GM12875 (cell line): ENCODE measurements at regions not wholly inside any gene's neighbourhood (a gene's known extent, or its start where the extent isn't known, plus 50 kb on each side); places are given as distances from the start of the nearest gene placed in this dataset.

Experiments
- H3K4me3 ChIP-seq: one replicate; pipeline ENCODE4 v1.5.1; 2011; ENCODE audit warnings: low read depth, low read length, control low read depth
- CTCF ChIP-seq: IDR thresholded peaks from 2 replicates; pipeline ENCODE4 v1.5.1; 2011; ENCODE audit warnings: low read depth, mild to moderate bottlenecking, control low read depth, inconsistent platforms, low read length, moderate library complexity, borderline replicate concordance; ENCODE audit not compliant: insufficient read depth

- TF ChIP-seq CTCF, result no peak
- no peak overlapping the region for H3K4me3 ChIP-seq
Measured at GRCh38 chr11:79514290-79514689, 73.5 kb upstream of the TENM4 start.

- H3K4me3 ChIP-seq, result no peak overlapping the region
- no peak for TF ChIP-seq CTCF
Measured at GRCh38 chr11:79512706-79513469, 72.1 kb upstream of the TENM4 start.

- no peak overlapping the region for H3K4me3 ChIP-seq
- no peak for TF ChIP-seq CTCF
Measured at GRCh38 chr11:79510960-79511359, 70.1 kb upstream of the TENM4 start.

- H3K4me3 ChIP-seq, result no peak overlapping the region
- no peak for TF ChIP-seq CTCF
Measured at GRCh38 chr11:79508461-79508860, 67.6 kb upstream of the TENM4 start.

GRCh38 chr11:79507706-79508105 lies 66.9 kb upstream of the TENM4 start:
- H3K4me3 ChIP-seq, result no peak overlapping the region
- no peak for TF ChIP-seq CTCF

- no peak overlapping the region for H3K4me3 ChIP-seq
- TF ChIP-seq CTCF, result no peak
Measured at GRCh38 chr11:79506734-79507344, 66.0 kb upstream of the TENM4 start.

- no peak for TF ChIP-seq CTCF
- H3K4me3 ChIP-seq, result no peak overlapping the region
Measured at GRCh38 chr11:79506124-79506523, 65.3 kb upstream of the TENM4 start.
